ENCODE measurements at regions not wholly inside any gene's neighbourhood (a gene's known extent, or its start where the extent isn't known, plus 50 kb on each side); places are given as distances from the start of the nearest gene placed in this dataset.

- H3K27me3 ChIP-seq (ENCODE audit: insufficient read depth, low read depth): no peaks in the 10 kb centered on the region
- no TSS peak for BruUV-seq (replicated peaks)
- no peak overlapping the region for H3K4me2 ChIP-seq
- no peaks in the 10 kb centered on the region for H4K20me1 ChIP-seq (ENCODE audit: insufficient read depth)
- POLR2A ChIA-PET (ENCODE audit: unreplicated experiment): no interaction called here
- H3K27ac ChIP-seq: no peak overlapping the region
- H3F3A ChIP-seq (ENCODE audit: insufficient read depth, low read depth): no peaks in the 10 kb centered on the region
- H3K36me3 ChIP-seq (ENCODE audit: low read depth): no peaks in the 10 kb centered on the region
- no peak overlapping the region for H2AFZ ChIP-seq
- intact Hi-C loops (cut with micrococcal nuclease; ENCODE audit: unreplicated experiment): no loop called here
- no peak for TF ChIP-seq EZH2 (IDR thresholded peaks at IDR 0.05; ENCODE audit: low read depth)
- no peak for TF ChIP-seq CTCF (conservative IDR thresholded peaks at IDR 0.05)
- H3K4me1 ChIP-seq (replicated peaks; ENCODE audit: insufficient read depth): no peaks in the 10 kb centered on the region
- no peaks in the 10 kb centered on the region for H3K9me3 ChIP-seq (ENCODE audit: insufficient read depth, low read depth)
- CTCF ChIA-PET: no interaction called here
- no peak for DNase-seq
- H3K4me3 ChIP-seq: no peak overlapping the region
- H3K9me2 ChIP-seq (ENCODE audit: insufficient read depth): no peaks in the 10 kb centered on the region
- no peaks in the 10 kb centered on the region for H3K79me2 ChIP-seq (ENCODE audit: low read depth)
Observed at GRCh38 chr10:81314471-81314870, 560.5 kb upstream of the NRG3 start.

- H2AFZ ChIP-seq: no peak overlapping the region
- H3K4me3 ChIP-seq: no peak overlapping the region
- H3K9me2 ChIP-seq (ENCODE audit: insufficient read depth): no peaks in the 10 kb centered on the region
- intact Hi-C loops (cut with micrococcal nuclease; ENCODE audit: unreplicated experiment): no loop called here
- H3F3A ChIP-seq (ENCODE audit: insufficient read depth, low read depth): no peaks in the 10 kb centered on the region
- TF ChIP-seq EZH2 (IDR thresholded peaks at IDR 0.05; ENCODE audit: low read depth) (no peak), CTCF (conservative IDR thresholded peaks at IDR 0.05) (no peak)
- no TSS peak for BruUV-seq (replicated peaks)
- H3K27ac ChIP-seq: no peak overlapping the region
- H3K27me3 ChIP-seq (ENCODE audit: insufficient read depth, low read depth): no peaks in the 10 kb centered on the region
- no peaks in the 10 kb centered on the region for H3K36me3 ChIP-seq (ENCODE audit: low read depth)
- H3K4me1 ChIP-seq (replicated peaks; ENCODE audit: insufficient read depth): no peaks in the 10 kb centered on the region
- H3K4me2 ChIP-seq: no peak overlapping the region
- H3K79me2 ChIP-seq (ENCODE audit: low read depth): no peaks in the 10 kb centered on the region
- no peaks in the 10 kb centered on the region for H4K20me1 ChIP-seq (ENCODE audit: insufficient read depth)
- no peaks in the 10 kb centered on the region for H3K9me3 ChIP-seq (ENCODE audit: insufficient read depth, low read depth)
- DNase-seq: no peak
- CTCF ChIA-PET: no interaction called here
- POLR2A ChIA-PET (ENCODE audit: unreplicated experiment): no interaction called here
Observed at GRCh38 chr10:81315026-81315425, 560.0 kb upstream of the NRG3 start.

- no peaks in the 10 kb centered on the region for H3K27me3 ChIP-seq (ENCODE audit: insufficient read depth, low read depth)
- TF ChIP-seq EZH2 (IDR thresholded peaks at IDR 0.05; ENCODE audit: low read depth) (no peak), CTCF (conservative IDR thresholded peaks at IDR 0.05) (peak; percentile 34; the same call in 1 of the 2 replicates)
- DNase-seq: no peak
- H3K79me2 ChIP-seq (ENCODE audit: low read depth): no peaks in the 10 kb centered on the region
- H3K4me2 ChIP-seq: no peak overlapping the region
- H4K20me1 ChIP-seq (ENCODE audit: insufficient read depth): no peaks in the 10 kb centered on the region
- H3K27ac ChIP-seq: no peak overlapping the region
- H3K9me2 ChIP-seq (ENCODE audit: insufficient read depth): 0 out of 2 replicates have a peak, but pooled peaks cover 5% of the 10 kb centered on the region
- no peak overlapping the region for H2AFZ ChIP-seq
- intact Hi-C loops (cut with micrococcal nuclease; ENCODE audit: unreplicated experiment): no loop called here
- BruUV-seq (replicated peaks): no TSS peak
- H3K36me3 ChIP-seq (ENCODE audit: low read depth): no peaks in the 10 kb centered on the region
- H3K4me1 ChIP-seq (replicated peaks; ENCODE audit: insufficient read depth): no peaks in the 10 kb centered on the region
- ChIA-PET POLR2A (ENCODE audit: unreplicated experiment) (no interaction called here), CTCF (no interaction called here)
- H3K9me3 ChIP-seq (ENCODE audit: insufficient read depth, low read depth): 0 out of 2 replicates have a peak, but pooled peaks cover 4% of the 10 kb centered on the region
- H3F3A ChIP-seq (ENCODE audit: insufficient read depth, low read depth): no peaks in the 10 kb centered on the region
- no peak overlapping the region for H3K4me3 ChIP-seq
Observed at GRCh38 chr10:81348003-81348402, 527.0 kb upstream of the NRG3 start.
